Adrenal gland (tissue), 9 donors: ENCODE measurements at regions not wholly inside any gene's neighbourhood (a gene's known extent, or its start where the extent isn't known, plus 50 kb on each side); places are given as distances from the start of the nearest gene placed in this dataset.

Experiments
- DNase-seq, 7 donors: peaks; one replicate each; pipeline ENCODE4 v3.0.0-alpha.2; 2019 to 2020
- H3K27ac ChIP-seq, 5 donors: fragments of 200-600 bp; sonication (generic) in 4 of 5; 1 replicate in 3 of 5; 2 replicates in 2 of 5; pipeline versions ENCODE4 v1.5.1 to v1.8.0; 2016 to 2020; ENCODE audit warnings: mild to moderate bottlenecking in 1 of 5
- H3K27me3 ChIP-seq: fragments of 200-600 bp; 2 replicates; pipeline ENCODE4 v1.8.0; 2021
- H3K36me3 ChIP-seq, 2 donors: fragments of 200-600 bp; replicated peaks in 1 of 2; 1 replicate in 1 of 2; 2 replicates in 1 of 2; pipeline versions ENCODE4 v1.5.1 to v1.8.0; 2018 to 2022
- H3K4me1 ChIP-seq, 2 donors: fragments of 200-600 bp; replicated peaks in 1 of 2; 1 replicate in 1 of 2; 2 replicates in 1 of 2; pipeline versions ENCODE4 v1.5.1 to v1.8.0; 2018 to 2021
- H3K4me3 ChIP-seq, 4 donors: fragments of 200-600 bp; sonication (generic) in 3 of 4; one replicate each; pipeline ENCODE4 v1.5.1; 2016 to 2018
- H3K9me3 ChIP-seq, 3 donors: fragments of 200-600 bp; sonication (generic) in 1 of 3; replicated peaks in 1 of 3; 1 replicate in 2 of 3; 2 replicates in 1 of 3; pipeline versions ENCODE4 v1.5.1 to v1.8.0; 2016 to 2021
- CTCF ChIP-seq, 6 experiments: fragments of 450-650 bp in 4 of 6; fragments of 200-600 bp in 2 of 6; sonication (generic) in 1 of 6; IDR thresholded peaks; 1 replicate in 5 of 6; 2 replicates in 1 of 6; pipeline versions ENCODE4 v1.5.1 to v1.8.0; 2016 to 2021; ENCODE audit warnings: antibody characterized with exemption in 6 of 6, mild to moderate bottlenecking in 2 of 6, moderate library complexity in 1 of 6
- POLR2A ChIP-seq, 2 donors: fragments of 450-650 bp; IDR thresholded peaks; one replicate each; pipeline ENCODE4 v1.6.1; 2017; ENCODE audit warnings: antibody characterized with exemption in 2 of 2, mild to moderate bottlenecking in 2 of 2, moderate library complexity in 1 of 2
- WGBS, 4 donors: extraction: QIAGEN DNeasy Blood & Tissue Kit in 2 of 4; methylation state at CpG; one replicate each; pipeline versions ENCODE4 v1.1.5 to v1.1.7; 2013 to 2017; 5-methylcytosine and 5-hydroxymethylcytosine counted together
- intact Hi-C, 2 donors: fragments of 100-400 bp; cut with DNase I; formaldehyde crosslinking; loops; one replicate each; pipeline versions ENCODE4 v1.14.1 to v1.15.0; 2022 to 2023
- donor health status: healthy with polysubstance abuse.
- donor health status: Bipolar disorder and iron deficiency.
- donor health status: DM: yes; HTN: yes; CAD: no.
- donor health status: DM: no; HTN: no; CAD: no.
- donor health status: DM: no; HTN: no; CAD: no.

- Histone ChIP-seq H3K9me3 (no peaks in the 10 kb centered on the region), H3K4me1 (no peaks in the 10 kb centered on the region), H3K27me3 (no peaks in the 10 kb centered on the region), H3K4me3 (no peak overlapping the region), H3K27ac (no peak overlapping the region), H3K36me3 (no peaks in the 10 kb centered on the region)
- no peak for DNase-seq
- WGBS, 4 donors: 36 to 69% (median 63%) methylated on average over 2 of the region's 2 CpGs
- TF ChIP-seq CTCF (IDR thresholded peaks at IDR 0.05) (no peak), POLR2A (IDR thresholded peaks at IDR 0.05) (no peak)
- intact Hi-C loops: no loop called here
Observed at GRCh38 chr1:55584526-55585401, 369.6 kb upstream of the USP24 start.

- H3K9me3 ChIP-seq: no peaks in the 10 kb centered on the region
- no peak for DNase-seq
- H3K27me3 ChIP-seq: no peaks in the 10 kb centered on the region
- H3K27ac ChIP-seq: no peak overlapping the region
- 76 to 91% (median 88%) methylated on average over 3 to 4 of the region's 4 CpGs for WGBS, 4 donors
- intact Hi-C loops: no loop called here
- H3K4me1 ChIP-seq: no peaks in the 10 kb centered on the region
- H3K4me3 ChIP-seq: no peak overlapping the region
- no peaks in the 10 kb centered on the region for H3K36me3 ChIP-seq
- TF ChIP-seq CTCF (IDR thresholded peaks at IDR 0.05): no peak
- no peak for TF ChIP-seq POLR2A (IDR thresholded peaks at IDR 0.05)
Observed at GRCh38 chr1:55582084-55582483, 366.9 kb upstream of the USP24 start.

GRCh38 chr1:55580845-55581332, 365.7 kb upstream of the USP24 start:
- intact Hi-C loops: no loop called here
- no peaks in the 10 kb centered on the region for H3K9me3 ChIP-seq
- H3K27me3 ChIP-seq: no peaks in the 10 kb centered on the region
- 56 to 70% (median 69%) methylated on average over 3 of the region's 3 CpGs for WGBS, 4 donors
- no peaks in the 10 kb centered on the region for H3K36me3 ChIP-seq
- TF ChIP-seq CTCF (IDR thresholded peaks at IDR 0.05) (no peak), POLR2A (IDR thresholded peaks at IDR 0.05) (no peak)
- H3K4me3 ChIP-seq: no peak overlapping the region
- no peaks in the 10 kb centered on the region for H3K4me1 ChIP-seq
- no peak overlapping the region for H3K27ac ChIP-seq
- no peak for DNase-seq

GRCh38 chr1:55579332-55580001, 364.3 kb upstream of the USP24 start:
- Histone ChIP-seq H3K27ac (no peak overlapping the region), H3K9me3 (no peaks in the 10 kb centered on the region), H3K36me3 (no peaks in the 10 kb centered on the region), H3K4me1 (no peaks in the 10 kb centered on the region), H3K4me3 (no peak overlapping the region), H3K27me3 (no peaks in the 10 kb centered on the region)
- DNase-seq: no peak
- 67 to 81% (median 76%) methylated on average over 3 of the region's 3 CpGs for WGBS, 4 donors
- TF ChIP-seq CTCF (IDR thresholded peaks at IDR 0.05): no peak
- no peak for TF ChIP-seq POLR2A (IDR thresholded peaks at IDR 0.05)
- intact Hi-C loops: no loop called here
